ENCODE measurements at regions not wholly inside any gene's neighbourhood (a gene's known extent, or its start where the extent isn't known, plus 50 kb on each side); places are given as distances from the start of the nearest gene placed in this dataset.

GRCh38 chr10:2898509-2898860, 168.9 kb upstream of the PFKP start:
- no peak for TF ChIP-seq CTCF (conservative IDR thresholded peaks at IDR 0.05; ENCODE audit: low read depth, low read length)
- TF ChIP-seq EZH2phosphoT487 (IDR thresholded peaks at IDR 0.05; ENCODE audit: borderline replicate concordance, low read length) = no peak
- no peak for TF ChIP-seq EZH2 (IDR thresholded peaks at IDR 0.05; ENCODE audit: low read length, unreplicated experiment)

All from PC-3 (cell line).